Upper lobe of right lung (tissue), 1 donor: ENCODE measurements at regions not wholly inside any gene's neighbourhood (a gene's known extent, or its start where the extent isn't known, plus 50 kb on each side); places are given as distances from the start of the nearest gene placed in this dataset.
A peak's percentile ranks its signal among the peaks of the same experiment; 100 is the strongest.

Source experiments
- ATAC-seq: fragments of 200-7000 bp; cut with Tn5 transposase; one replicate; pipeline ENCODE4 v1.9.1; 2020; ENCODE audit warnings: mild to moderate bottlenecking, moderate library complexity
- DNase-seq: peaks from one replicate; pipeline ENCODE4 v3.0.0-alpha.2; 2020
- H3K27ac ChIP-seq: fragments of 200-600 bp; one replicate; pipeline ENCODE4 v1.8.0; 2022
- H3K27me3 ChIP-seq: fragments of 200-600 bp; one replicate; pipeline ENCODE4 v1.8.0; 2022; ENCODE audit warnings: mild to moderate bottlenecking
- H3K36me3 ChIP-seq: fragments of 200-600 bp; one replicate; pipeline ENCODE4 v1.8.0; 2022
- H3K4me1 ChIP-seq: fragments of 200-600 bp; one replicate; pipeline ENCODE4 v1.8.0; 2022
- H3K4me3 ChIP-seq: fragments of 200-600 bp; one replicate; pipeline ENCODE4 v1.8.0; 2022; ENCODE audit warnings: mild to moderate bottlenecking
- H3K9me3 ChIP-seq: fragments of 200-600 bp; one replicate; pipeline ENCODE4 v1.8.0; 2022
- CTCF ChIP-seq: fragments of 200-600 bp; IDR thresholded peaks from one replicate; pipeline ENCODE4 v1.8.0; 2022; ENCODE audit warnings: antibody characterized with exemption
- intact Hi-C: fragments of 100-400 bp; cut with DNase I; formaldehyde crosslinking; loops from one replicate; pipeline ENCODE4 v1.11.0; 2022
- donor health status: DM: no; HTN: yes; CAD: no; lungs with severe emphysema.

DNA sequence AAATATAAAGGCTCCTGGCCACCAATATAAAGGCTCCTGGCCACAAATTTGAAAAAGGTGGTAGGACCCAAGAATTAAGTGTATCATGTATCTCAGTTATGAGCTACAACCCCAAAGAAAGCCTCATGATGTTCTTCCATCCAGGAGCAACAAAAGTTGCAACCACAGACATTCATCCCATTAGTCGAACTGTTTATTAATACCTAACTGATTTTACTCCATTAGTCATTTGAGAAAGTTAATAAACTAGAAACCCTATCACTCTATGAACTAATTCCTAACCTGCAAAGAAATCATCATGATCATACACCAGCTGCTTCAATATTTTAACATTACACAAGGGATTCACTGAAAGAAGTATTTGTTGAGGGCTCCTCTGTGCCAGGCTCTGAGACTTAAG is 253.2 kb upstream of the GRIP1 start:
- H3K9me3 ChIP-seq: no peaks in the 10 kb centered on the region
- no peak for TF ChIP-seq CTCF
- no peak for ATAC-seq
- H3K36me3 ChIP-seq: no peaks in the 10 kb centered on the region
- no peak overlapping the region for H3K27ac ChIP-seq
- no peaks in the 10 kb centered on the region for H3K4me1 ChIP-seq
- intact Hi-C loops: no loop called here
- no peak for DNase-seq
- H3K27me3 ChIP-seq: no peaks in the 10 kb centered on the region
- H3K4me3 ChIP-seq: no peak overlapping the region

- no peak for DNase-seq
- no peaks in the 10 kb centered on the region for H3K27me3 ChIP-seq
- ATAC-seq: peak; percentile 38
These were observed 255.6 kb upstream of the GRIP1 start for GRCh38 chr12:66934302-66935062.

DNA sequence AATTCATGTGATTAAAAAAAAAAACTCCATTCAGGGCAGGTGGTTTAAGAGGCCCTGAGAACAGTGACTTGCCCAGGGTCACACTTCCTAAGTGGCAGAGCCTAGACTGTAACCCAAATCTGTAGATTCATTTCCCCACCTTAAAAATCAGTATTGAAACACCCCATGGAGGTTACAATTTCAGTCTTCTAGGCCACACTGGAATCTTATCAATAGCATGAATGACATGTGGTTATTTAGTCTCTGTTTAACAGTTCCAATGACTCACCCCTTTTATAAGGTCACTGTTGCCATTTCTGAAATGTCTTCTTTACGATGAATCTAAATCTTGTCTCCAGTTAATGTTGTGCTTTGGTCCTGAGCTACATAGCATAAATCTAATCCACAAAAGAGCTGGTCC is 262.3 kb upstream of the GRIP1 start:
- no peak for ATAC-seq
- Histone ChIP-seq H3K27ac (no peak overlapping the region), H3K4me3 (no peak overlapping the region), H3K27me3 (no peaks in the 10 kb centered on the region), H3K9me3 (no peaks in the 10 kb centered on the region), H3K36me3 (no peaks in the 10 kb centered on the region), H3K4me1 (no peaks in the 10 kb centered on the region)
- intact Hi-C loops: no loop called here
- no peak for TF ChIP-seq CTCF
- no peak for DNase-seq

More at GRCh38 chr12:66934302-66935062, 255.6 kb upstream of the GRIP1 start:
- no peak overlapping the region for H3K27ac ChIP-seq
- H3K9me3 ChIP-seq: no peaks in the 10 kb centered on the region
- no peak overlapping the region for H3K4me3 ChIP-seq
- intact Hi-C loops: no loop called here
- no peaks in the 10 kb centered on the region for H3K4me1 ChIP-seq
- no peaks in the 10 kb centered on the region for H3K36me3 ChIP-seq
- no peak for TF ChIP-seq CTCF

- DNase-seq: no peak
- intact Hi-C loops: no loop called here
- ATAC-seq: no peak
- H3K27me3 ChIP-seq: no peaks in the 10 kb centered on the region
- no peak overlapping the region for H3K27ac ChIP-seq
- no peak overlapping the region for H3K4me3 ChIP-seq
- no peaks in the 10 kb centered on the region for H3K36me3 ChIP-seq
- no peaks in the 10 kb centered on the region for H3K4me1 ChIP-seq
- TF ChIP-seq CTCF: no peak
- no peaks in the 10 kb centered on the region for H3K9me3 ChIP-seq
These were observed 264.0 kb upstream of the GRIP1 start for GRCh38 chr12:66942741-66943465.

DNA sequence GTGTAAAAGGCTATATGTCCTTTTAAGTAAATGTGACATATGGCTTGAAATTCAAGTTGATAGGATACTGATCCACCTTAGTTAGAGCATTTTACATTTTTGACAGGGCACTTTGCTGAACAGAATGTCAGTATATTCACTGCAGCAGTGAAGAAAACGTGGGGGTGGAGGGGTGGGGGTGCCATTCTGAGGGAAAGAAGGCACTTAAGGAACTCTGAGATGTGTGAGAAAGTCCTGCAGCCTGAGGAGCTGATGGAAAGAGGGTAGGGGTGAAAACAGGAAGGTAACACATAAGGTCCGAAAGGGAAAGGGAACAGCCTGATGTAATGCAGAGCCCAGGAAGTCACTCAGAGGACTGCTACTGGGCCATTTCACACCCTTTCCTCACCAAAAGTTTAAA is 265.5 kb upstream of the GRIP1 start:
- no peak for TF ChIP-seq CTCF

More for the DNA sequence above, 265.5 kb upstream of the GRIP1 start:
- no peak overlapping the region for H3K27ac ChIP-seq
- DNase-seq (no peak), ATAC-seq (no peak)
- H3K4me1 ChIP-seq: no peaks in the 10 kb centered on the region
- intact Hi-C loops: no loop called here
- no peak overlapping the region for H3K4me3 ChIP-seq
- H3K9me3 ChIP-seq: no peaks in the 10 kb centered on the region
- H3K36me3 ChIP-seq: no peaks in the 10 kb centered on the region
- H3K27me3 ChIP-seq: no peaks in the 10 kb centered on the region
